ENCODE measurements at regions not wholly inside any gene's neighbourhood (a gene's known extent, or its start where the extent isn't known, plus 50 kb on each side); places are given as distances from the start of the nearest gene placed in this dataset.
"Not testable (repeated sequence)": the region's sequence is repeated elsewhere in the genome, so short reads cannot be mapped to it uniquely, and the experiment has no call there.

DNA sequence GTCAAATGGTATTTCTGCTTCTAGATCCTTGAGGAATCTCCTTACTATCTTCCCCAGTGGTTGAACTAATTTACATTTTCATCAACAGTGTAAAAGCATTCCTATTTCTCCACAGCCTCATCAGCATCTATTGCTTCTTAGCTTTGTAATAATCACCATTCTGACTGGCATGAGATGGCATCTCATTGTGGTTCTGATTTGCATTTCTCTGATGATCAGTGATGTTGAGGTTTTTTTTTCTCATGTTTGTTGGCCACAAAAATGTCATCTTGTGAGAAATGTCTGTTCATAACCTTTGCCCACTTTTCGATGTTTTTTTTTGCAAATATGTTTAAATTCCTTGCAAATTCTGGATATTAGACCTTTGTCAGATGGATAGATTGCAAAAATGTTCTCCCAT is 797.3 kb downstream of the KCNA4 start:
- not testable (repeated sequence) for H3K4me3 ChIP-seq (ENCODE audit: low read depth, low read length); H3K4me1 ChIP-seq (ENCODE audit: control insufficient read depth, insufficient read depth, low read length); H3K36me3 ChIP-seq (ENCODE audit: control insufficient read depth, insufficient read depth, low read length); H3K9me3 ChIP-seq (ENCODE audit: control insufficient read depth, insufficient read depth, low read length); H3K9ac ChIP-seq (ENCODE audit: low read depth, low read length); H3K27me3 ChIP-seq (ENCODE audit: control insufficient read depth, insufficient read depth, low read length)

DNA sequence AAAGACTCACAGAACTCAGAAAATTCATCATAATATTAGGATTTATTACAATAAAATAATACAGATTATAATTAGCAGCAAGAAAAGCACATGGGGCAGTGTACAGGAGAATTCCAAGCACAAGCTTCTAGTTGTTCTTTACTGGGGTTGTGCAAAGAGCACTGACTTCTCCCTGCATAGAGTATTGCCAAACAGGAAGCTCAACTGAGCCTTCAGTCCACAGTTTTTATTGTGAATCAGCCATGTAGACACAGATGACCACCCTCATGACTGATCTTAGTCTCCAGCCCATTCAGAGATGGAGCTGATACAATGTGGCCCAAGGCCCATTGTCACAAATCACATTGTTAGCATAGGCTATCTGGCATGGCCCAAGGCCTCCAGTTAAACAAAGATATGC is 798.9 kb downstream of the KCNA4 start:
- Histone ChIP-seq H3K9ac (ENCODE audit: low read depth, low read length) (no peak overlapping the region), H3K4me1 (ENCODE audit: control insufficient read depth, insufficient read depth, low read length) (no peaks in the 10 kb centered on the region), H3K27me3 (ENCODE audit: control insufficient read depth, insufficient read depth, low read length) (no peaks in the 10 kb centered on the region), H3K4me3 (ENCODE audit: low read depth, low read length) (no peak overlapping the region), H3K36me3 (ENCODE audit: control insufficient read depth, insufficient read depth, low read length) (no peaks in the 10 kb centered on the region), H3K9me3 (ENCODE audit: control insufficient read depth, insufficient read depth, low read length) (no peaks in the 10 kb centered on the region)

DNA sequence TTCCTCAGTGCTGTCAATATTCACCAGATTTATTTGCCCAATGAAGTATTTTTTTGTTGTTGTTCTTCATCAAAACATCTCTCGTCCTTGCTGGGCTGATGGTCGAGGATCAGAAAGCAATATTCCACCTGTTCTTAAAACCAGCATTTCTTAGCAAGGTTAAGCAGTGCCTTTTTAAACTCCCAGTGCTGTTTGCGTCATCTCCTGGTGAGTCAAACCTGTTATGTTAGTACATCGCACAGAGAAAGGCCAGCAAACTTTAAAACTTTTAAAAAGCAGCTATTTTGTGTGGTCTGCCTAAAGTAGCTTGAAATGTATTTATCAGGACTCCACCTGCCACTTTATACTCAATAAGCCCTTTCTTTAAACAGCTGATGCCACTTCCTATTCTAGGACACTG is 802.0 kb downstream of the KCNA4 start:
- H3K36me3 ChIP-seq (ENCODE audit: control insufficient read depth, insufficient read depth, low read length), result no peaks in the 10 kb centered on the region
- H3K4me3 ChIP-seq (ENCODE audit: low read depth, low read length), result no peak overlapping the region
- H3K9me3 ChIP-seq (ENCODE audit: control insufficient read depth, insufficient read depth, low read length), result no peaks in the 10 kb centered on the region
- no peak overlapping the region for H3K9ac ChIP-seq (ENCODE audit: low read depth, low read length)
- H3K27me3 ChIP-seq (ENCODE audit: control insufficient read depth, insufficient read depth, low read length), result no peaks in the 10 kb centered on the region
- no peaks in the 10 kb centered on the region for H3K4me1 ChIP-seq (ENCODE audit: control insufficient read depth, insufficient read depth, low read length)

DNA sequence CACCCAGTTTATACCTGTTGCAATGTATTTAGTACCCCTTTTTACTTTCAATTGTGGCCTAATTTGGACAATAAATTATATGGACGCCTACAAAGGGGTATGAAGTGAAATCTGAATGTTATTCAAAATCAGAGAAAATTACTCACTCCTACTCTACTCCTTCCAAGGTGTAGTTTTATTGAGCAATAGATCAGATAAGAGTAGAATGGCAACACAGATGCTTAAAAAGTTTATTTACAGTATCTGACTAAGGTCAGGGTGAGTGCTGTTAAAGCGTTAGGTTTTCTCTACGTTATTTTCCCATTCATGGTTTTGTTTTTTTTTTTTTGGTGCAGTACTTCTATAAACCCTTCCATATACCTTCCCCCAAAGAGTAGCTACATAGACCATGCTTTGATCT is 805.6 kb downstream of the KCNA4 start:
- H3K4me1 ChIP-seq (ENCODE audit: control insufficient read depth, insufficient read depth, low read length), result no peaks in the 10 kb centered on the region
- no peaks in the 10 kb centered on the region for H3K9me3 ChIP-seq (ENCODE audit: control insufficient read depth, insufficient read depth, low read length)
- H3K36me3 ChIP-seq (ENCODE audit: control insufficient read depth, insufficient read depth, low read length), result no peaks in the 10 kb centered on the region
- H3K4me3 ChIP-seq (ENCODE audit: low read depth, low read length), result no peak overlapping the region
- H3K9ac ChIP-seq (ENCODE audit: low read depth, low read length), result no peak overlapping the region
- H3K27me3 ChIP-seq (ENCODE audit: control insufficient read depth, insufficient read depth, low read length), result no peaks in the 10 kb centered on the region

GRCh38 chr11:29210426-29210825 is 806.4 kb downstream of the KCNA4 start:
- H3K4me1 ChIP-seq (ENCODE audit: control insufficient read depth, insufficient read depth, low read length), result no peaks in the 10 kb centered on the region
- no peaks in the 10 kb centered on the region for H3K27me3 ChIP-seq (ENCODE audit: control insufficient read depth, insufficient read depth, low read length)
- no peak overlapping the region for H3K9ac ChIP-seq (ENCODE audit: low read depth, low read length)
- H3K9me3 ChIP-seq (ENCODE audit: control insufficient read depth, insufficient read depth, low read length), result no peaks in the 10 kb centered on the region
- H3K36me3 ChIP-seq (ENCODE audit: control insufficient read depth, insufficient read depth, low read length), result no peaks in the 10 kb centered on the region
- no peak overlapping the region for H3K4me3 ChIP-seq (ENCODE audit: low read depth, low read length)

DNA sequence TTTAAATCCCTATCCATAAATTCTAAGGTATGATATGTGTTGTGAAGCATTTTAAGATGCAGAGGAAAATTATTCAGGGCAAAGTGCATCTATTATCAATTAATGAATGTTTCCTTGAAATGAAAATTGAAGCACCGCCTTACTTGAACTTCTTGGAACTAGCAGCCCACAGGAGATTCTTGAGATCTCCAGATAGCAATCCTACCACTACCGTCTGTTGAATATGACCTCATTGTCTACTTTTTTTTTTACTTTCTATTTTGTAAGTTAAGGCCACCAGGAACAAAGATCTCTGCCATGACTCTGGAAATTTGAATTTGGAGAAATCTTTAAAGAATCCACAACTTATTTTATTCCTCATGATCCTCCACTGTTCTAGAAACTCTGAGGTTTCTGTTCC is 808.7 kb downstream of the KCNA4 start:
- no peaks in the 10 kb centered on the region for H3K9me3 ChIP-seq (ENCODE audit: control insufficient read depth, insufficient read depth, low read length)
- no peaks in the 10 kb centered on the region for H3K4me1 ChIP-seq (ENCODE audit: control insufficient read depth, insufficient read depth, low read length)
- H3K36me3 ChIP-seq (ENCODE audit: control insufficient read depth, insufficient read depth, low read length), result no peaks in the 10 kb centered on the region
- H3K27me3 ChIP-seq (ENCODE audit: control insufficient read depth, insufficient read depth, low read length), result no peaks in the 10 kb centered on the region
- H3K4me3 ChIP-seq (ENCODE audit: low read depth, low read length), result no peak overlapping the region
- H3K9ac ChIP-seq (ENCODE audit: low read depth, low read length), result no peak overlapping the region

DNA sequence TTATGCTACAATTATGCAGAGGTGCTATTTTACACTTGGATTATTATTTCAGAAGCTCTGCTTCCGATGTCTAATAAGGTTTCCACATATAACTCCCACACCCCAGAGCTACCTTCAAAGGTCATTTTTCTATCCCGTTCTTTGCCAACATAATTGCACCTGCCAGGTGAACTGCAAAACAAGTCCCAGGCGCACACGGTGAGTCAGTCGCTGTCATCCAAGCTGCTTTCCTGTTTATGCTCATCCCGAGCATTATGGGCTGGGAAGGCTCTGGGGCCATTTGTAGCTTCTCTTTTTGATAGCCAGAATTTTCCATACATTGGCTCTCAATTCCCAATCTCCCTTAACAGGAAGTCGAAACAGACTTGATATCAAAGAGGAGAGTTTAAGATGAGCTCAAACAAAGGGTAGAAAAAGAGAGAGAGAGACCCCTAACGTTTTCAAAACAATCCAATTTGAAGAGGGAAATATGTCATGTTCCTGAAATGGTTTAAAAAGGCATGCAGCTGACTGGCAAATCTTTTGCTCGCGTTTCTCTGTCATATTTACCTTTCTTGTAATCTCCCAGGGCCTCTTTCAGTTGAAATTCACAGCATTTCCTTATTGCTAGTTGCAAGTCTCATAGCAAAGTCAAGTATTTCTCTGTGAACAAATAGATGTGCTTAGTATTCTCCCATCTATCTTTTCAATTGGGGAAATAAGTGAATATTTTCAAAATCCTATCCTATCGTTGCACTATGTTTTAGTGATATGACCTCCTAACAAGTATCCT is 815.9 kb downstream of the KCNA4 start:
- Histone ChIP-seq H3K4me3 (ENCODE audit: low read depth, low read length) (no peak overlapping the region), H3K4me1 (ENCODE audit: control insufficient read depth, insufficient read depth, low read length) (no peaks in the 10 kb centered on the region), H3K36me3 (ENCODE audit: control insufficient read depth, insufficient read depth, low read length) (no peaks in the 10 kb centered on the region), H3K9me3 (ENCODE audit: control insufficient read depth, insufficient read depth, low read length) (no peaks in the 10 kb centered on the region), H3K27me3 (ENCODE audit: control insufficient read depth, insufficient read depth, low read length) (no peaks in the 10 kb centered on the region), H3K9ac (ENCODE audit: low read depth, low read length) (no peak overlapping the region)

- no peaks in the 10 kb centered on the region for H3K4me1 ChIP-seq (ENCODE audit: control insufficient read depth, insufficient read depth, low read length)
- H3K4me3 ChIP-seq (ENCODE audit: low read depth, low read length), result no peak overlapping the region
- H3K9me3 ChIP-seq (ENCODE audit: control insufficient read depth, insufficient read depth, low read length), result no peaks in the 10 kb centered on the region
- no peaks in the 10 kb centered on the region for H3K27me3 ChIP-seq (ENCODE audit: control insufficient read depth, insufficient read depth, low read length)
- H3K36me3 ChIP-seq (ENCODE audit: control insufficient read depth, insufficient read depth, low read length), result no peaks in the 10 kb centered on the region
- H3K9ac ChIP-seq (ENCODE audit: low read depth, low read length), result no peak overlapping the region
Observed at GRCh38 chr11:29190313-29190712, 826.5 kb downstream of the KCNA4 start.

DNA sequence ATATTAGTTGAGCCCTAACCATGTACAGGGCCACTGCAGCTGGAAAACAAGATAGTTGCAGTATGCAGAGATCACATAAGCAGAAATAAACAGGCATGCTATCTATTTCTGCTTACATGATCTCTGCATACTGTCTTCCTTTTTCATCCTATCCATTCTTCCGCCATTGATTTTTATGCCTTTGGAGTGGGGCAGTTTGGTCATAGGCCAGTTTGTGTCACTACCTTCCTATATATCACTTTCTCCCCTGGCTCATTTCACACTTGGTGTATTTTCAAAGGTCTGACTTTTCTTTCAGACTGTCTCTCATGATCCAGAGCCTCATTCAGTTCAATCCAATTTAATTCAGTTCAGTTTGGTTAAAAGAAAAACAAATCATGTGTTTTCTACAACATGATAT is 829.6 kb downstream of the KCNA4 start:
- no peaks in the 10 kb centered on the region for H3K9me3 ChIP-seq (ENCODE audit: control insufficient read depth, insufficient read depth, low read length)
- no peak overlapping the region for H3K9ac ChIP-seq (ENCODE audit: low read depth, low read length)
- H3K4me3 ChIP-seq (ENCODE audit: low read depth, low read length), result no peak overlapping the region
- H3K27me3 ChIP-seq (ENCODE audit: control insufficient read depth, insufficient read depth, low read length), result no peaks in the 10 kb centered on the region
- no peaks in the 10 kb centered on the region for H3K4me1 ChIP-seq (ENCODE audit: control insufficient read depth, insufficient read depth, low read length)
- H3K36me3 ChIP-seq (ENCODE audit: control insufficient read depth, insufficient read depth, low read length), result no peaks in the 10 kb centered on the region

DNA sequence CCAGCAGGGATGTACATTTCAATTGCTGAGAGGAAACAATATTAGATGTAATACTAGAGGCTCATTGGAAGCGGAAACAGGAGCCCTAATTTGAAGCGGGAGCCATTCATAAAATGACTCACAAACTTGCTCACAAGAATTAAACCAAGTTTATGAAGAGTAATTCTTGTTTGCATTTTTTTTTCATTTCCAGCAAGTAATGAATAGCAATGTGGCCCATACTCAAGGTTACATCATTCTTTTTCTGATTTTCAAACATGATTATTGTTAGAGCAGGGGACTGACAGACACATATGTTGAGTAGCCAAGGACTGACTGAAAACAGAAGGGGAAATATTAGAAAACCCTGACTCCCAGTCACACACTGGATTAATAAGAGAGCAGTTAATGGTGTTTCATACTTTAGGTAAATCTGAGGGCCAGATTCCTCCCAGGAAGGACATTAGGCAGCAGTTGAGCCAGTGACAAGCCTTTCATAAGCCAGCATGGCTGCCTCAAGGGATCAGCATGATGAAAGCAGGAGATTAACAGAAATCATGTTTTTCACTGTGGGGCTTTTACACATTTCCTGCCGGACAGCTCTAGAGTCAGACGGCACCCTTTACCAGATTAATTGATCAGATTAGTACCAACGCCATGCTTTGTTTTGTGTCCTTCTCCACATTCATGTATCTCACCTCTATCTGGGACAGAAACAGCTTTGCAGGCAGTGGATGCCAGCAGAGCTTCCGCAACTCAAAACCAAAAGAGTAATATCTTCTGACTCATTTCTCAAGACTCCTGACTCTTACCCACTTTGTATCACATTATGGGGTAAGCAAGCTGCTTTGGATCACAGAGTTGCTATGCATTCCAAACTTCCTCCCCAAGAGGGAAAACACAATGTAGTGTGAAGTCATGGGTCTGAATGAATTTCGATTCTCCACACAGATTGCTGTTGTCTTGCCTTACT is 831.6 kb downstream of the KCNA4 start:
- no peak overlapping the region for H3K9ac ChIP-seq (ENCODE audit: low read depth, low read length)
- no peak overlapping the region for H3K4me3 ChIP-seq (ENCODE audit: low read depth, low read length)
- no peaks in the 10 kb centered on the region for H3K36me3 ChIP-seq (ENCODE audit: control insufficient read depth, insufficient read depth, low read length)
- H3K27me3 ChIP-seq (ENCODE audit: control insufficient read depth, insufficient read depth, low read length), result no peaks in the 10 kb centered on the region
- no peaks in the 10 kb centered on the region for H3K4me1 ChIP-seq (ENCODE audit: control insufficient read depth, insufficient read depth, low read length)
- H3K9me3 ChIP-seq (ENCODE audit: control insufficient read depth, insufficient read depth, low read length), result no peaks in the 10 kb centered on the region

- no peaks in the 10 kb centered on the region for H3K27me3 ChIP-seq (ENCODE audit: control insufficient read depth, insufficient read depth, low read length)
- H3K4me1 ChIP-seq (ENCODE audit: control insufficient read depth, insufficient read depth, low read length), result no peaks in the 10 kb centered on the region
- H3K9ac ChIP-seq (ENCODE audit: low read depth, low read length), result no peak overlapping the region
- no peaks in the 10 kb centered on the region for H3K9me3 ChIP-seq (ENCODE audit: control insufficient read depth, insufficient read depth, low read length)
- no peak overlapping the region for H3K4me3 ChIP-seq (ENCODE audit: low read depth, low read length)
- H3K36me3 ChIP-seq (ENCODE audit: control insufficient read depth, insufficient read depth, low read length), result no peaks in the 10 kb centered on the region
Observed at GRCh38 chr11:29183301-29183700, 833.5 kb downstream of the KCNA4 start.

GRCh38 chr11:29173660-29174062 is 843.2 kb downstream of the KCNA4 start:
- no peaks in the 10 kb centered on the region for H3K4me1 ChIP-seq (ENCODE audit: control insufficient read depth, insufficient read depth, low read length)
- no peak overlapping the region for H3K4me3 ChIP-seq (ENCODE audit: low read depth, low read length)
- H3K36me3 ChIP-seq (ENCODE audit: control insufficient read depth, insufficient read depth, low read length), result no peaks in the 10 kb centered on the region
- H3K9me3 ChIP-seq (ENCODE audit: control insufficient read depth, insufficient read depth, low read length), result no peaks in the 10 kb centered on the region
- no peak overlapping the region for H3K9ac ChIP-seq (ENCODE audit: low read depth, low read length)
- no peaks in the 10 kb centered on the region for H3K27me3 ChIP-seq (ENCODE audit: control insufficient read depth, insufficient read depth, low read length)

Data from iPS-15b (cell line).